Calu3 (cell line): ENCODE measurements at regions not wholly inside any gene's neighbourhood (a gene's known extent, or its start where the extent isn't known, plus 50 kb on each side); places are given as distances from the start of the nearest gene placed in this dataset.

Experiments used
- BruUV-seq: library from RNA; stranded (reverse); fragments of 400-500 nt; replicated peaks from 2 replicates; lab custom pipeline; 2021; lab: Mats Ljungman, UMichigan
- CTCF ChIA-PET: fragments of 300-600 bp; sonication (Branson Sonifier 250); formaldehyde crosslinking; loops from one replicate; lab custom pipeline; 2022; ENCODE audit warnings: antibody characterized with exemption; lab: Charles Lee
- DNase-seq: peaks from one replicate; pipeline ENCODE4 v3.0.0; 2022
- H3K27ac Mint-ChIP-seq: one replicate; pipeline ENCODE4 v1.8.0; 2022; ENCODE audit warnings: mixed read lengths; ENCODE audit not compliant: unreplicated experiment
- H3K27me3 Mint-ChIP-seq: one replicate; pipeline ENCODE4 v1.8.0; 2022; ENCODE audit warnings: mixed read lengths; ENCODE audit not compliant: unreplicated experiment
- H3K36me3 Mint-ChIP-seq: one replicate; pipeline ENCODE4 v1.8.0; 2022; ENCODE audit warnings: mild to moderate bottlenecking, moderate library complexity, mixed read lengths; ENCODE audit not compliant: insufficient read depth, unreplicated experiment
- H3K4me1 Mint-ChIP-seq: one replicate; pipeline ENCODE4 v1.8.0; 2022; ENCODE audit warnings: mild to moderate bottlenecking, low read depth, mixed read lengths; ENCODE audit not compliant: unreplicated experiment
- H3K4me3 Mint-ChIP-seq: one replicate; pipeline ENCODE4 v1.8.0; 2022; ENCODE audit warnings: mild to moderate bottlenecking, low read depth, moderate library complexity, mixed read lengths; ENCODE audit not compliant: unreplicated experiment
- H3K9me3 Mint-ChIP-seq: one replicate; pipeline ENCODE4 v1.8.0; 2022; ENCODE audit warnings: low read depth, mixed read lengths; ENCODE audit not compliant: unreplicated experiment
- intact Hi-C: fragments of 100-400 bp; cut with micrococcal nuclease; formaldehyde crosslinking; loops from one replicate; pipeline ENCODE4 v1.10.0; 2022; ENCODE audit not compliant: unreplicated experiment
- TF ChIP-seq, protein P1 (sequence below): fragments of 200-600 bp; IDR thresholded peaks from one replicate; pipeline ENCODE4 v1.8.0; 2022; ENCODE audit warnings: antibody characterized with exemption; ENCODE audit not compliant: unreplicated experiment

DNA sequence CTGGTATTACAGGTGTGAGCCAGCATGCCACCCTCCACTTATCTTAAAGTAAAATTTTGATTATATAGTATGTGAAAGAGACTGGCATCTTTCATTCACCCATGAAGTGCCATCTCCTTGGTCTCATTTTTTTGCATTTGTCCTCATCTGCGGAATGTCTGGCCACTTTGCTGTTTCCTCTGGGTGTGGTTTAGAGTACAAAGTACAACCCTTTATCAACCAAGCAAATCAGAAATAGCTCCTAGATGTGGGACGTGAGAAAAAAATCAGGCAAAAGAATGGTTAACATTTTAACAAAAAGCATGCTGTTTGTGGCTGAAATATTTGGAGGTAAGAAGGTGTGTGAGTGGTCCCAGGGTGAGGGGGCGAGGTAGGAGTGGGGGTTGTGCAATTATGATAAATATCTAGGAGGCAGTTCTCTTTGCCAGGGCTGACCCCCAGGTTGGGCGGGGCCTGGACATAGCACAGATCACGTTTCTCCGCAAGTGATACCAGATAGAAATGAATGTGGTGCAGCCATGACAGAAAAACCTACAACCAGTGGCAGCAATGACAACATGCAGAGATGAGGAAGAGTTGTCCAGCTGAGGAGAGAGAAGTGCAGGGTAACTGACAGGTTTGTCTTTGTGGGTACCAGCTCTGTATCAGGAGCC is 115.8 kb upstream of the SERTAD2 start:
- BruUV-seq = no TSS peak
- intact Hi-C loops = loop anchor here (1.0 to 5.0 kb wide), 3 partner anchors 63 to 122 kb away; no protein-coding TSS in a partner anchor
- Mint-ChIP-seq H3K27ac (peak overlapping the region; percentile 61), H3K36me3 (peaks cover 11% of the 10 kb centered on the region), H3K9me3 (no peaks in the 10 kb centered on the region), H3K4me3 (peak overlapping the region; percentile 62), H3K4me1 (peaks cover 39% of the 10 kb centered on the region), H3K27me3 (no peaks in the 10 kb centered on the region)
- DNase-seq = peak; percentile 42
- TF ChIP-seq, protein P1, sequence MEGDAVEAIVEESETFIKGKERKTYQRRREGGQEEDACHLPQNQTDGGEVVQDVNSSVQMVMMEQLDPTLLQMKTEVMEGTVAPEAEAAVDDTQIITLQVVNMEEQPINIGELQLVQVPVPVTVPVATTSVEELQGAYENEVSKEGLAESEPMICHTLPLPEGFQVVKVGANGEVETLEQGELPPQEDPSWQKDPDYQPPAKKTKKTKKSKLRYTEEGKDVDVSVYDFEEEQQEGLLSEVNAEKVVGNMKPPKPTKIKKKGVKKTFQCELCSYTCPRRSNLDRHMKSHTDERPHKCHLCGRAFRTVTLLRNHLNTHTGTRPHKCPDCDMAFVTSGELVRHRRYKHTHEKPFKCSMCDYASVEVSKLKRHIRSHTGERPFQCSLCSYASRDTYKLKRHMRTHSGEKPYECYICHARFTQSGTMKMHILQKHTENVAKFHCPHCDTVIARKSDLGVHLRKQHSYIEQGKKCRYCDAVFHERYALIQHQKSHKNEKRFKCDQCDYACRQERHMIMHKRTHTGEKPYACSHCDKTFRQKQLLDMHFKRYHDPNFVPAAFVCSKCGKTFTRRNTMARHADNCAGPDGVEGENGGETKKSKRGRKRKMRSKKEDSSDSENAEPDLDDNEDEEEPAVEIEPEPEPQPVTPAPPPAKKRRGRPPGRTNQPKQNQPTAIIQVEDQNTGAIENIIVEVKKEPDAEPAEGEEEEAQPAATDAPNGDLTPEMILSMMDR = no peak
- CTCF ChIA-PET = interaction anchor here (0.6 to 1.6 kb wide), 6 partner anchors 10 to 62 kb away, joined by 3 to 10 read pairs (median 3); no protein-coding TSS in a partner anchor

GRCh38 chr2:64770137-64770780 is 116.5 kb upstream of the SERTAD2 start:
- no TSS peak for BruUV-seq
- CTCF ChIA-PET = interaction anchor here (0.8 to 1.6 kb wide), 3 partner anchors 19 to 21 kb away, joined by 3 read pairs; no protein-coding TSS in a partner anchor
- H3K27ac Mint-ChIP-seq = peak overlapping the region; percentile 61
- no peaks in the 10 kb centered on the region for H3K9me3 Mint-ChIP-seq
- TF ChIP-seq, protein P1 = no peak
- H3K36me3 Mint-ChIP-seq = peaks cover 11% of the 10 kb centered on the region
- H3K4me1 Mint-ChIP-seq = peaks cover 39% of the 10 kb centered on the region
- H3K27me3 Mint-ChIP-seq = no peaks in the 10 kb centered on the region
- intact Hi-C loops = no loop called here
- peak overlapping the region; percentile 62 for H3K4me3 Mint-ChIP-seq
- no peak for DNase-seq

GRCh38 chr2:64770781-64771334 is 117.1 kb upstream of the SERTAD2 start:
- Mint-ChIP-seq H3K4me3 (no peak overlapping the region), H3K27ac (no peak overlapping the region), H3K9me3 (no peaks in the 10 kb centered on the region), H3K27me3 (no peaks in the 10 kb centered on the region), H3K36me3 (peaks cover 11% of the 10 kb centered on the region), H3K4me1 (peaks cover 39% of the 10 kb centered on the region)
- CTCF ChIA-PET = interaction anchor here (1.4 kb wide), 1 partner anchor 20 kb away, joined by 3 read pairs; no protein-coding TSS in a partner anchor
- no peak for DNase-seq
- BruUV-seq = no TSS peak
- TF ChIP-seq, protein P1 = no peak
- intact Hi-C loops = no loop called here

GRCh38 chr2:64771737-64772136 is 118.0 kb upstream of the SERTAD2 start:
- Mint-ChIP-seq H3K4me3 (no peak overlapping the region), H3K4me1 (peaks cover 39% of the 10 kb centered on the region), H3K9me3 (no peaks in the 10 kb centered on the region), H3K27ac (no peak overlapping the region), H3K36me3 (peaks cover 11% of the 10 kb centered on the region), H3K27me3 (no peaks in the 10 kb centered on the region)
- DNase-seq = no peak
- CTCF ChIA-PET = interaction anchor here (1.4 kb wide), 1 partner anchor 21 kb away, joined by 3 read pairs; no protein-coding TSS in a partner anchor
- BruUV-seq = no TSS peak
- intact Hi-C loops = no loop called here
- TF ChIP-seq, protein P1 = no peak
